H1 (cell line): ENCODE measurements at regions not wholly inside any gene's neighbourhood (a gene's known extent, or its start where the extent isn't known, plus 50 kb on each side); places are given as distances from the start of the nearest gene placed in this dataset.

Experiments
- CTCF ChIA-PET: fragments of 300-600 bp; sonication (Branson Sonifier 250); formaldehyde crosslinking; loops from one replicate; lab custom pipeline; 2021; ENCODE audit not compliant: partially characterized antibody; lab: Charles Lee
- POLR2A ChIA-PET: fragments of 300-600 bp; sonication (Branson Sonifier 250); formaldehyde crosslinking; loops from one replicate; lab custom pipeline; 2021; ENCODE audit warnings: inconsistent platforms; ENCODE audit not compliant: partially characterized antibody; lab: Charles Lee
- DNase-seq, 2 experiments: peaks; one replicate each; pipeline versions ENCODE4 v3.0.0 to v3.0.0-alpha.2; 2010 to 2022; ENCODE audit warnings: low spot score in 2 of 2, low read depth in 1 of 2, mixed read lengths in 1 of 2
- FAIRE-seq: peaks from 2 replicates; lab custom pipeline; 2011; peaks lifted over from hg19 to GRCh38; lab: Jason Lieb, UNC
- H2AFZ ChIP-seq: 2 replicates; pipeline ENCODE4 v1.8.1; 2012; ENCODE audit warnings: low read length, inconsistent platforms
- H2AK5ac ChIP-seq: 2 replicates; pipeline ENCODE4 v1.6.1; 2013; ENCODE audit warnings: low read depth, low read length
- H2BK120ac ChIP-seq: replicated peaks from 2 replicates; pipeline ENCODE3; 2013; ENCODE audit warnings: low read depth, low read length, inconsistent platforms
- H2BK12ac ChIP-seq: 2 replicates; pipeline ENCODE4 v1.6.1; 2013; ENCODE audit warnings: low read depth, low read length
- H2BK15ac ChIP-seq: 2 replicates; pipeline ENCODE4 v1.6.1; 2013; ENCODE audit warnings: low read length
- H2BK20ac ChIP-seq: 2 replicates; pipeline ENCODE4 v1.6.1; 2013; ENCODE audit warnings: low read length
- H2BK5ac ChIP-seq: 2 replicates; pipeline ENCODE4 v1.6.1; 2013; ENCODE audit warnings: low read depth, low read length
- H3K14ac ChIP-seq: 2 replicates; pipeline ENCODE4 v1.6.1; 2013; ENCODE audit warnings: inconsistent platforms; ENCODE audit not compliant: insufficient read length
- H3K18ac ChIP-seq: 2 replicates; pipeline ENCODE4 v1.6.1; 2013; ENCODE audit warnings: low read length; ENCODE audit errors: extremely low read depth
- H3K23ac ChIP-seq: 2 replicates; pipeline ENCODE4 v1.6.1; 2013; ENCODE audit warnings: inconsistent platforms; ENCODE audit not compliant: insufficient read length
- H3K23me2 ChIP-seq: 2 replicates; pipeline ENCODE4 v1.6.1; 2013; ENCODE audit warnings: low read depth, low read length
- H3K27ac ChIP-seq: 2 replicates; pipeline ENCODE4 v1.6.1; 2011; ENCODE audit warnings: low read depth, low read length, inconsistent platforms
- H3K27me3 ChIP-seq, 4 experiments: replicated peaks in 1 of 4; 1 replicate in 1 of 4; 2 replicates in 3 of 4; pipeline versions ENCODE4 v1.6.1 to v1.8.1; 2011 to 2013; ENCODE audit warnings: low read length in 3 of 4, mild to moderate bottlenecking in 3 of 4, inconsistent platforms in 2 of 4, mixed read lengths in 2 of 4, moderate library complexity in 1 of 4; ENCODE audit not compliant: control insufficient read depth in 3 of 4, insufficient read depth in 3 of 4; ENCODE audit errors: extremely low read depth in 1 of 4
- H3K36me3 ChIP-seq, 4 experiments: 2 replicates each; pipeline versions ENCODE4 v1.6.1 to v1.8.1; 2011 to 2013; ENCODE audit warnings: mild to moderate bottlenecking in 4 of 4, low read length in 3 of 4, moderate library complexity in 2 of 4, control low read depth in 1 of 4, inconsistent platforms in 1 of 4; ENCODE audit not compliant: insufficient read depth in 4 of 4, control insufficient read depth in 2 of 4
- H3K4ac ChIP-seq: replicated peaks from 2 replicates; pipeline ENCODE3; 2013; ENCODE audit warnings: low read length, low read depth, mixed read lengths, inconsistent platforms; ENCODE audit not compliant: insufficient read length
- H3K4me1 ChIP-seq, 4 experiments: replicated peaks in 1 of 4; 1 replicate in 1 of 4; 2 replicates in 3 of 4; pipeline versions ENCODE4 v1.6.1 to v1.8.1; 2011 to 2013; ENCODE audit warnings: low read length in 3 of 4, inconsistent platforms in 2 of 4, mixed read lengths in 1 of 4; ENCODE audit not compliant: insufficient read depth in 4 of 4, control insufficient read depth in 3 of 4
- H3K4me2 ChIP-seq, 2 experiments: 2 replicates each; pipeline versions ENCODE4 v1.6.1 to v1.8.1; 2011 to 2013; ENCODE audit warnings: low read depth in 2 of 2, low read length in 2 of 2, control low read depth in 1 of 2, inconsistent platforms in 1 of 2, mild to moderate bottlenecking in 1 of 2; ENCODE audit not compliant: insufficient read depth in 1 of 2
- H3K4me3 ChIP-seq, 4 experiments: fragments of 200-600, 300-600 bp in 1 of 4; sonication (generic), shearing (Covaris generic), sonication (Bioruptor Twin) in 1 of 4; 2 replicates each; pipeline versions ENCODE4 v1.5.1 to v1.8.1; 2011 to 2016; ENCODE audit warnings: low read length in 4 of 4, low read depth in 3 of 4, control low read depth in 2 of 4, inconsistent platforms in 2 of 4, mild to moderate bottlenecking in 2 of 4, mixed read lengths in 1 of 4, moderate library complexity in 1 of 4; ENCODE audit not compliant: insufficient read depth in 2 of 4; ENCODE audit errors: extremely low read depth in 1 of 4
- H3K56ac ChIP-seq: replicated peaks from 2 replicates; pipeline ENCODE3; 2013; ENCODE audit warnings: low read depth, mild to moderate bottlenecking, mixed read lengths, low read length, inconsistent platforms; ENCODE audit not compliant: insufficient read length
- H3K79me1 ChIP-seq: 2 replicates; pipeline ENCODE4 v1.6.1; 2013; ENCODE audit warnings: low read depth, low read length, control low read depth
- H3K79me2 ChIP-seq, 2 experiments: 2 replicates each; pipeline versions ENCODE4 v1.6.1 to v1.8.1; 2012 to 2013; ENCODE audit warnings: low read length in 2 of 2, mild to moderate bottlenecking in 2 of 2, inconsistent platforms in 1 of 2; ENCODE audit not compliant: insufficient read depth in 2 of 2, control insufficient read depth in 1 of 2
- H3K9ac ChIP-seq, 4 experiments: replicated peaks in 1 of 4; 1 replicate in 1 of 4; 2 replicates in 3 of 4; pipeline versions ENCODE4 v1.6.1 to v1.8.1; 2011 to 2013; ENCODE audit warnings: low read depth in 3 of 4, low read length in 3 of 4, control low read depth in 2 of 4, mild to moderate bottlenecking in 2 of 4, moderate library complexity in 2 of 4, inconsistent platforms in 1 of 4; ENCODE audit errors: extremely low read depth in 1 of 4
- H3K9me3 ChIP-seq, 2 experiments: 2 replicates each; pipeline versions ENCODE4 v1.6.1 to v1.8.1; 2012 to 2013; ENCODE audit warnings: mild to moderate bottlenecking in 2 of 2, moderate library complexity in 2 of 2, control low read depth in 1 of 2, inconsistent platforms in 1 of 2, low read depth in 1 of 2, low read length in 1 of 2, mixed read lengths in 1 of 2; ENCODE audit not compliant: insufficient read depth in 2 of 2
- H4K20me1 ChIP-seq, 2 experiments: replicated peaks in 1 of 2; 2 replicates each; pipeline versions ENCODE3 to v1.8.1; 2011 to 2013; ENCODE audit warnings: inconsistent platforms in 2 of 2, low read length in 2 of 2, mild to moderate bottlenecking in 1 of 2; ENCODE audit not compliant: insufficient read depth in 2 of 2, control insufficient read depth in 1 of 2
- H4K5ac ChIP-seq: 2 replicates; pipeline ENCODE4 v1.6.1; 2013; ENCODE audit warnings: low read length, low read depth, mixed read lengths, inconsistent platforms; ENCODE audit not compliant: insufficient read length
- H4K8ac ChIP-seq: 2 replicates; pipeline ENCODE4 v1.8.0; 2013; ENCODE audit warnings: mild to moderate bottlenecking, moderate library complexity, low read length, inconsistent platforms; ENCODE audit not compliant: insufficient read depth; ENCODE audit errors: extremely low read depth
- H4K91ac ChIP-seq: replicated peaks from 2 replicates; pipeline ENCODE3; 2013; ENCODE audit warnings: low read length, mixed read lengths, inconsistent platforms; ENCODE audit not compliant: insufficient read length
- CEBPB ChIP-seq: IDR thresholded peaks from 2 replicates; pipeline ENCODE4 v1.6.1; 2012; ENCODE audit warnings: low read depth, low read length
- CHD2 ChIP-seq: IDR thresholded peaks from 2 replicates; pipeline ENCODE4 v1.6.1; 2012; ENCODE audit warnings: low read length, improper control_type of control experiment
- CREB1 ChIP-seq: IDR thresholded peaks from 2 replicates; pipeline ENCODE4 v1.6.1; 2012; ENCODE audit warnings: inconsistent platforms
- FOSL1 ChIP-seq: IDR thresholded peaks from 2 replicates; pipeline ENCODE4 v1.6.1; 2011; ENCODE audit warnings: mild to moderate bottlenecking, low read depth, low read length, moderate library complexity; ENCODE audit not compliant: insufficient read depth
- KDM1A ChIP-seq: fragments of 200-600, 300-600 bp; sonication (generic); IDR thresholded peaks from 2 replicates; pipeline ENCODE4 v1.7.1; 2016; ENCODE audit warnings: mild to moderate bottlenecking, low read length, borderline replicate concordance
- NRF1 ChIP-seq: IDR thresholded peaks from 2 replicates; pipeline ENCODE4 v1.6.1; 2011; ENCODE audit warnings: mild to moderate bottlenecking, low read depth, low read length, improper control_type of control experiment
- PHF8 ChIP-seq: fragments of 200-600 bp; sonication (generic); conservative IDR thresholded peaks from 2 replicates; pipeline ENCODE4 v1.7.1; 2012; ENCODE audit warnings: low read depth, mild to moderate bottlenecking, inconsistent platforms, low read length, moderate library complexity
- POU5F1 ChIP-seq: IDR thresholded peaks from 2 replicates; pipeline ENCODE4 v1.6.1; 2011; ENCODE audit warnings: low read depth, mild to moderate bottlenecking, low read length, moderate library complexity
- RAD21 ChIP-seq, 2 experiments: IDR thresholded peaks in 1 of 2; conservative IDR thresholded peaks in 1 of 2; 2 replicates each; pipeline ENCODE4 v1.6.1; 2011; ENCODE audit warnings: low read depth in 2 of 2, low read length in 2 of 2, improper control_type of control experiment in 1 of 2, inconsistent platforms in 1 of 2, mild to moderate bottlenecking in 1 of 2, moderate library complexity in 1 of 2
- RFX5 ChIP-seq: IDR thresholded peaks from 2 replicates; pipeline ENCODE4 v1.6.1; 2011; ENCODE audit warnings: low read depth, low read length, improper control_type of control experiment, borderline replicate concordance
- RXRA ChIP-seq: IDR thresholded peaks from 2 replicates; pipeline ENCODE4 v1.6.1; 2011; ENCODE audit warnings: low read depth, mild to moderate bottlenecking, low read length, moderate library complexity; ENCODE audit not compliant: insufficient read depth
- SIRT6 ChIP-seq: IDR thresholded peaks from one replicate; pipeline ENCODE4 v1.7.1; 2012; ENCODE audit warnings: low read length, inconsistent platforms
- SP1 ChIP-seq: IDR thresholded peaks from 2 replicates; pipeline ENCODE4 v1.6.1; 2011; ENCODE audit warnings: low read depth, low read length
- TAF1 ChIP-seq: IDR thresholded peaks from 2 replicates; pipeline ENCODE4 v1.6.1; 2011; ENCODE audit warnings: mild to moderate bottlenecking, low read depth, low read length
- TBP ChIP-seq: IDR thresholded peaks from 2 replicates; pipeline ENCODE4 v1.6.1; 2011; ENCODE audit warnings: low read depth, low read length, improper control_type of control experiment
- ZNF274 ChIP-seq: IDR thresholded peaks from 2 replicates; pipeline ENCODE4 v1.7.0; 2012; ENCODE audit warnings: low read length, borderline replicate concordance; ENCODE audit errors: extremely low read depth
- WGBS, 2 experiments: shearing (Covaris generic) in 1 of 2; methylation state at CpG; one replicate each; pipeline versions ENCODE4 v1.1.6 to v1.1.7; 2013 to 2015; ENCODE audit warnings: low lambda C conversion rate in 2 of 2, mixed read lengths in 2 of 2, inconsistent platforms in 1 of 2, low coverage in 1 of 2, missing lambda C conversion rate in 1 of 2; ENCODE audit not compliant: insufficient replicate concordance in 2 of 2, insufficient coverage in 1 of 2, insufficient read length in 1 of 2; ENCODE audit errors: extremely low coverage in 1 of 2, missing lambda C conversion rate in 1 of 2; 5-methylcytosine and 5-hydroxymethylcytosine counted together

DNA sequence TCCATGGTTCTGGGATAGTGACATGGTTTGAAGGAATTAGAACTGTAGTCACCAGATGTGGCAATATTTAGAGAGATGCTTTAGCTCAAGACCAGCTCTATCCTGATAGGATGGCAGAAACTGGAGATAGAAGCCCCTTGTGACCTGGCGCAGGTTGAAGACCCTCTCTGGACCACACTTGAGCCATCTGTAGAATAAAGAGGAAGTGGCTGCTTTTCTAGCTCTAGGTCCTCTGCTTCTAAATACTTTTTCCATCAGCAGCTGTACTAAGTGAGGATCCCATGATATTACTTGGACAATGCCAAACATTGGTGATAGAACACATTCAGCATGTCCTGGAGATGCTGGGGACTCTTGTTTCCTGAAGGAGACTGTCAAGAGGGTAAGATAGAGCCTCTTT is 172.6 kb downstream of the PDCD6IP start:
- CTCF ChIA-PET = interaction anchor here (1.3 to 1.7 kb wide), 4 partner anchors 16 to 55 kb away, joined by 3 to 6 read pairs (median 4); no protein-coding TSS in a partner anchor
- POLR2A ChIA-PET = no interaction called here

More for the DNA sequence above, 172.6 kb downstream of the PDCD6IP start:
- no peak overlapping the region for H3K4ac ChIP-seq
- no peak overlapping the region for H3K23ac ChIP-seq
- no peaks in the 10 kb centered on the region for H3K79me2 ChIP-seq
- peaks cover 19 to 20% of the 10 kb centered on the region in 2 experiments for H3K9me3 ChIP-seq
- H3K36me3 ChIP-seq = no peaks in the 10 kb centered on the region
- H3K79me1 ChIP-seq = no peaks in the 10 kb centered on the region
- no peak overlapping the region for H4K91ac ChIP-seq
- H2AK5ac ChIP-seq = no peak overlapping the region
- H3K4me1 ChIP-seq = no peaks in the 10 kb centered on the region
- no peak overlapping the region for H3K56ac ChIP-seq
- H2AFZ ChIP-seq = no peak overlapping the region
- H3K18ac ChIP-seq = no peak overlapping the region
- no peak overlapping the region for H3K27ac ChIP-seq
- no peak overlapping the region for H2BK20ac ChIP-seq
- H2BK120ac ChIP-seq = no peak overlapping the region
- H3K23me2 ChIP-seq = no peaks in the 10 kb centered on the region
- no peak overlapping the region for H3K9ac ChIP-seq
- no peak overlapping the region for H3K4me2 ChIP-seq
- no peak for DNase-seq
- no peaks in the 10 kb centered on the region for H3K27me3 ChIP-seq
- WGBS, 2 experiments = 94% methylated on average over 1 of the region's 1 CpG; no CpG with 5 or more reads in 1 of the 2 experiments
- no peak overlapping the region for H4K8ac ChIP-seq
- TF ChIP-seq KDM1A (no peak), PHF8 (no peak), NRF1 (no peak), TBP (no peak), RAD21 (IDR thresholded peaks at IDR 0.05 in 1 of 2, conservative IDR thresholded peaks at IDR 0.05 in 1 of 2; ENCODE audit: low read depth in 2 of 2, low read length in 2 of 2) (no peak), FOSL1 (no peak), SP1 (no peak), RFX5 (no peak), TAF1 (no peak), CREB1 (no peak), CEBPB (no peak), SIRT6 (no peak), CHD2 (no peak), RXRA (no peak), ZNF274 (no peak), POU5F1 (no peak)
- H4K5ac ChIP-seq = no peak overlapping the region
- no peaks in the 10 kb centered on the region for H4K20me1 ChIP-seq
- no peak overlapping the region for H2BK5ac ChIP-seq
- FAIRE-seq = no peak
- no peak overlapping the region for H3K4me3 ChIP-seq
- no peak overlapping the region for H3K14ac ChIP-seq
- no peak overlapping the region for H2BK15ac ChIP-seq
- H2BK12ac ChIP-seq = no peak overlapping the region
